HepG2 (cell line): ENCODE measurements at regions not wholly inside any gene's neighbourhood (a gene's known extent, or its start where the extent isn't known, plus 50 kb on each side); places are given as distances from the start of the nearest gene placed in this dataset.

Experiments
- CTCF ChIP-seq: sonication (generic); formaldehyde crosslinking; IDR thresholded peaks from 2 replicates; pipeline ENCODE4 v1.5.0; 2020; ENCODE audit warnings: mild to moderate bottlenecking, missing genetic modification reagents, moderate library complexity
- DNMT1 ChIP-seq: sonication (generic); formaldehyde crosslinking; IDR thresholded peaks from 2 replicates; pipeline ENCODE4 v1.5.1; 2020; ENCODE audit warnings: mild to moderate bottlenecking, missing genetic modification reagents
- EZH2 ChIP-seq: conservative IDR thresholded peaks from 2 replicates; pipeline ENCODE4 v1.6.1; 2012; ENCODE audit warnings: mild to moderate bottlenecking, low read depth, low read length, moderate library complexity
- JUND ChIP-seq: sonication (generic); formaldehyde crosslinking; IDR thresholded peaks from 2 replicates; pipeline ENCODE4 v1.8.0; 2022; ENCODE audit warnings: mild to moderate bottlenecking, missing genetic modification reagents
- NR2F6 ChIP-seq, 2 experiments: IDR thresholded peaks; 2 replicates each; pipeline ENCODE4 v1.6.1; 2016; ENCODE audit warnings: antibody characterized with exemption in 1 of 2, mild to moderate bottlenecking in 1 of 2
- POLR2AphosphoS5 ChIP-seq: IDR thresholded peaks from 2 replicates; pipeline ENCODE4 v1.6.1; 2012; ENCODE audit warnings: low read depth, low read length
- SIX1 ChIP-seq: sonication (generic); formaldehyde crosslinking; IDR thresholded peaks from 2 replicates; pipeline ENCODE4 v1.4.0; 2020; ENCODE audit warnings: missing genetic modification reagents, borderline replicate concordance
- YY1 ChIP-seq: IDR thresholded peaks from 2 replicates; pipeline ENCODE4 v1.6.1; 2011; ENCODE audit warnings: low read length, low read depth, moderate library complexity, mild to moderate bottlenecking; ENCODE audit not compliant: insufficient read depth, insufficient replicate concordance
- ZFP90 ChIP-seq: sonication (generic); formaldehyde crosslinking; IDR thresholded peaks from 2 replicates; pipeline ENCODE4 v1.8.0; 2022; ENCODE audit warnings: missing genetic modification reagents, mild to moderate bottlenecking, inconsistent platforms, borderline replicate concordance
- ZSCAN21 ChIP-seq: sonication (generic); formaldehyde crosslinking; IDR thresholded peaks from 2 replicates; pipeline ENCODE4 v1.8.0; 2022; ENCODE audit warnings: mild to moderate bottlenecking, missing genetic modification reagents, moderate library complexity, borderline replicate concordance
- TF ChIP-seq, protein P1 (sequence below): sonication (generic); formaldehyde crosslinking; IDR thresholded peaks from 2 replicates; pipeline ENCODE4 v1.9.0; 2022; ENCODE audit warnings: low read depth, missing genetic modification reagents
- TF ChIP-seq, protein P2 (sequence below): sonication (generic); formaldehyde crosslinking; IDR thresholded peaks from 2 replicates; pipeline ENCODE4 v1.4.0; 2020; ENCODE audit warnings: missing genetic modification reagents

DNA sequence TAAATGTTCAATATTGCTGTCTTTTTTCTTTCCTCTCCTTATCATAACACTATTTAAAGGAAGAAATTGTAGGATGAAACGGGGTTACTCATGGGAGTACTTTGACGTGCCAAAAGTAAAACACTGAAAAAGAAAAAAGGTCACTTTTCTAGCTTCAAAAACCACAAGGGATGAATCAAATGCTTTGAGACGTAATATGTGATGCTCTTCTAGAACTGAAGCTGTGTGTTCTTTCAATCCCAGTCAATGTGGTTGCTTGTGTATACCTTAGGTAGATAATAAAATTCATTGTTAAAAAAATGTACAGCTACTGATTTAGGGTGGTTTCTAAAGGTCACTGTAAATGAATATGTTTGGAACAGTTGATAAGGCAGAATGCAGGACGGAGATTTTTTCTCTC is 538.8 kb upstream of the ZNF717 start:
- TF ChIP-seq JUND (CRISPR knock-in tag) (no peak), CTCF (CRISPR knock-in tag) (no peak), NR2F6 (IDR thresholded peaks at IDR 0.05) (no peak), NR2F6 (CRISPR knock-in tag; IDR thresholded peaks at IDR 0.05) (no peak), POLR2AphosphoS5 (no peak), EZH2 (no peak), YY1 (no peak), DNMT1 (no peak), ZFP90 (CRISPR knock-in tag) (no peak), ZSCAN21 (CRISPR knock-in tag) (no peak), SIX1 (CRISPR knock-in tag) (no peak)
- TF ChIP-seq, protein P1, sequence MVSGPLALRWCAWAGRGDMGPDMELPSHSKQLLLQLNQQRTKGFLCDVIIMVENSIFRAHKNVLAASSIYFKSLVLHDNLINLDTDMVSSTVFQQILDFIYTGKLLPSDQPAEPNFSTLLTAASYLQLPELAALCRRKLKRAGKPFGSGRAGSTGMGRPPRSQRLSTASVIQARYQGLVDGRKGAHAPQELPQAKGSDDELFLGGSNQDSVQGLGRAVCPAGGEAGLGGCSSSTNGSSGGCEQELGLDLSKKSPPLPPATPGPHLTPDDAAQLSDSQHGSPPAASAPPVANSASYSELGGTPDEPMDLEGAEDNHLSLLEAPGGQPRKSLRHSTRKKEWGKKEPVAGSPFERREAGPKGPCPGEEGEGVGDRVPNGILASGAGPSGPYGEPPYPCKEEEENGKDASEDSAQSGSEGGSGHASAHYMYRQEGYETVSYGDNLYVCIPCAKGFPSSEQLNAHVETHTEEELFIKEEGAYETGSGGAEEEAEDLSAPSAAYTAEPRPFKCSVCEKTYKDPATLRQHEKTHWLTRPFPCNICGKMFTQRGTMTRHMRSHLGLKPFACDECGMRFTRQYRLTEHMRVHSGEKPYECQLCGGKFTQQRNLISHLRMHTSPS (CRISPR knock-in tag), result no peak
- TF ChIP-seq, protein P2, sequence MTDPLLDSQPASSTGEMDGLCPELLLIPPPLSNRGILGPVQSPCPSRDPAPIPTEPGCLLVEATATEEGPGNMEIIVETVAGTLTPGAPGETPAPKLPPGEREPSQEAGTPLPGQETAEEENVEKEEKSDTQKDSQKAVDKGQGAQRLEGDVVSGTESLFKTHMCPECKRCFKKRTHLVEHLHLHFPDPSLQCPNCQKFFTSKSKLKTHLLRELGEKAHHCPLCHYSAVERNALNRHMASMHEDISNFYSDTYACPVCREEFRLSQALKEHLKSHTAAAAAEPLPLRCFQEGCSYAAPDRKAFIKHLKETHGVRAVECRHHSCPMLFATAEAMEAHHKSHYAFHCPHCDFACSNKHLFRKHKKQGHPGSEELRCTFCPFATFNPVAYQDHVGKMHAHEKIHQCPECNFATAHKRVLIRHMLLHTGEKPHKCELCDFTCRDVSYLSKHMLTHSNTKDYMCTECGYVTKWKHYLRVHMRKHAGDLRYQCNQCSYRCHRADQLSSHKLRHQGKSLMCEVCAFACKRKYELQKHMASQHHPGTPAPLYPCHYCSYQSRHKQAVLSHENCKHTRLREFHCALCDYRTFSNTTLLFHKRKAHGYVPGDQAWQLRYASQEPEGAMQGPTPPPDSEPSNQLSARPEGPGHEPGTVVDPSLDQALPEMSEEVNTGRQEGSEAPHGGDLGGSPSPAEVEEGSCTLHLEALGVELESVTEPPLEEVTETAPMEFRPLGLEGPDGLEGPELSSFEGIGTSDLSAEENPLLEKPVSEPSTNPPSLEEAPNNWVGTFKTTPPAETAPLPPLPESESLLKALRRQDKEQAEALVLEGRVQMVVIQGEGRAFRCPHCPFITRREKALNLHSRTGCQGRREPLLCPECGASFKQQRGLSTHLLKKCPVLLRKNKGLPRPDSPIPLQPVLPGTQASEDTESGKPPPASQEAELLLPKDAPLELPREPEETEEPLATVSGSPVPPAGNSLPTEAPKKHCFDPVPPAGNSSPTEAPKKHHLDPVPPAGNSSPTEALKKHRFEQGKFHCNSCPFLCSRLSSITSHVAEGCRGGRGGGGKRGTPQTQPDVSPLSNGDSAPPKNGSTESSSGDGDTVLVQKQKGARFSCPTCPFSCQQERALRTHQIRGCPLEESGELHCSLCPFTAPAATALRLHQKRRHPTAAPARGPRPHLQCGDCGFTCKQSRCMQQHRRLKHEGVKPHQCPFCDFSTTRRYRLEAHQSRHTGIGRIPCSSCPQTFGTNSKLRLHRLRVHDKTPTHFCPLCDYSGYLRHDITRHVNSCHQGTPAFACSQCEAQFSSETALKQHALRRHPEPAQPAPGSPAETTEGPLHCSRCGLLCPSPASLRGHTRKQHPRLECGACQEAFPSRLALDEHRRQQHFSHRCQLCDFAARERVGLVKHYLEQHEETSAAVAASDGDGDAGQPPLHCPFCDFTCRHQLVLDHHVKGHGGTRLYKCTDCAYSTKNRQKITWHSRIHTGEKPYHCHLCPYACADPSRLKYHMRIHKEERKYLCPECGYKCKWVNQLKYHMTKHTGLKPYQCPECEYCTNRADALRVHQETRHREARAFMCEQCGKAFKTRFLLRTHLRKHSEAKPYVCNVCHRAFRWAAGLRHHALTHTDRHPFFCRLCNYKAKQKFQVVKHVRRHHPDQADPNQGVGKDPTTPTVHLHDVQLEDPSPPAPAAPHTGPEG (CRISPR knock-in tag), result no peak
